ENCODE measurements at regions not wholly inside any gene's neighbourhood (a gene's known extent, or its start where the extent isn't known, plus 50 kb on each side); places are given as distances from the start of the nearest gene placed in this dataset.

GRCh38 chr6:47360388-47360787, 50.7 kb upstream of the TNFRSF21 start:
- Mint-ChIP-seq H3K36me3 (ENCODE audit: low read depth) (no peaks in the 10 kb centered on the region), H3K27me3 (ENCODE audit: low read depth) (peaks cover 13% of the 10 kb centered on the region), H3K9me3 (no peaks in the 10 kb centered on the region), H3K4me3 (no peak overlapping the region), H3K4me1 (ENCODE audit: low read depth) (no peaks in the 10 kb centered on the region), H3K27ac (no peak overlapping the region)
- intact Hi-C loops (cut with micrococcal nuclease) = no loop called here
- CTCF ChIA-PET = no interaction called here
- DNase-seq = no peak

DNA sequence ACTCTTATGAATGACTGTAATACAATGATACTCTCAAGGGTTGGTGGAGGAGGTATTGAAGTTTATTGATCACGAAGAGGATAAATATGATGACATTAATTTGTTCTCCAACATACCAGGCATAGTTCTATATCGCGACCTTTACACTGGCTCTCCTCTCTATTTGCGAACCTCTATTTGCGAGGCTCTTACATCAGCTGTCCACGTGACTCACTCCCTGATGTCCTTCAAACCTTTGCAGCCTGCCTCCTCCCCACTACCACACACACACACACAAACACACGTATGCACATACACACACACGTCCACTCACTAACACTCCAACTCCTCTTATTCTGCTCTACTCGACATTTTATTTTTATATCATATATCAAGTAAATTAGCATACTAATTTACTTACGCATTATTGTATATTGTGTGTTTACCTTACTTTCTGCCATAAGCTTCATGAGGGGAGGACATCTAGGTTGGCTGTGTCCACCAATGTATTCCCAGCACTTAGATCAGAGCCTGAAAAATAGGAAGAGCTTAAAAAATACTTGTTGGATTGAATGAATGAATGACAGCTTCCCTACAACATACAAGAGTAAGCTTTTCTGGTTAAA, 53.3 kb upstream of the TNFRSF21 start:
- H3K36me3 Mint-ChIP-seq (ENCODE audit: low read depth) = no peaks in the 10 kb centered on the region
- intact Hi-C loops (cut with micrococcal nuclease) = no loop called here
- no peak overlapping the region for H3K27ac Mint-ChIP-seq
- no peaks in the 10 kb centered on the region for H3K4me1 Mint-ChIP-seq (ENCODE audit: low read depth)
- no peaks in the 10 kb centered on the region for H3K9me3 Mint-ChIP-seq
- CTCF ChIA-PET = no interaction called here
- H3K27me3 Mint-ChIP-seq (ENCODE audit: low read depth) = peaks cover 7% of the 10 kb centered on the region
- no peak overlapping the region for H3K4me3 Mint-ChIP-seq
- no peak for DNase-seq

GRCh38 chr6:47363736-47364135, 54.0 kb upstream of the TNFRSF21 start:
- CTCF ChIA-PET = no interaction called here
- H3K4me1 Mint-ChIP-seq (ENCODE audit: low read depth) = no peaks in the 10 kb centered on the region
- H3K9me3 Mint-ChIP-seq = no peaks in the 10 kb centered on the region
- H3K36me3 Mint-ChIP-seq (ENCODE audit: low read depth) = no peaks in the 10 kb centered on the region
- intact Hi-C loops (cut with micrococcal nuclease) = no loop called here
- peaks cover 7% of the 10 kb centered on the region for H3K27me3 Mint-ChIP-seq (ENCODE audit: low read depth)
- no peak overlapping the region for H3K4me3 Mint-ChIP-seq
- H3K27ac Mint-ChIP-seq = no peak overlapping the region
- DNase-seq = no peak

DNA sequence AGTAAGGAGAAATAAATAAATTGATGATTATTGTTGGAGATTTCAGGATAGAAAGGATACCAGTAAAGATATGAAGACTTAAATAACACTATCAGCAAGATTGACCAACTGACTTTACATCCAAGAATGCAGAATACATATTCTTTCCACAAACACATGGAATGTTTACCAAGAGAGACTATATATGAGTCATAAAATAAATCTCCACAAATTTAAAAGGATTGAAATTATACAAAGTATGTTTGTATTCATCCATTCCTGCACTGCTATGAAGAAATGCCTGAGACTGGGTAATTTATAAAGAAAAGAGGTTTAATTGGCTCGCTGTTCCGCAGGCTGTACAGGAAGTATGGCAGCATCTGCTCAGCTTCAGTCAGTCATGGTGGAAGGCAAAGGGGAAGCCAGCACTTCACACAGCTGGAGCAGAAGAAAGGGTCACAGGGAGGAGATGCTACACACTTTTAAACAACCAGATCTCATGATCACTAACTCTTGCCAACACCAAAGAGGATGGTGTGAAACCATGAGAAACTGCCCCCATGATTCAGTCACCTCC, 56.7 kb upstream of the TNFRSF21 start:
- CTCF ChIA-PET = no interaction called here
- DNase-seq = no peak
- Mint-ChIP-seq H3K36me3 (ENCODE audit: low read depth) (no peaks in the 10 kb centered on the region), H3K4me3 (no peak overlapping the region), H3K27me3 (ENCODE audit: low read depth) (peaks cover 2% of the 10 kb centered on the region), H3K9me3 (no peaks in the 10 kb centered on the region), H3K4me1 (ENCODE audit: low read depth) (no peaks in the 10 kb centered on the region), H3K27ac (no peak overlapping the region)
- intact Hi-C loops (cut with micrococcal nuclease) = no loop called here

- H3K36me3 Mint-ChIP-seq (ENCODE audit: low read depth) = no peaks in the 10 kb centered on the region
- intact Hi-C loops (cut with micrococcal nuclease) = no loop called here
- DNase-seq = no peak
- no peak overlapping the region for H3K27ac Mint-ChIP-seq
- no peaks in the 10 kb centered on the region for H3K27me3 Mint-ChIP-seq (ENCODE audit: low read depth)
- H3K4me1 Mint-ChIP-seq (ENCODE audit: low read depth) = no peaks in the 10 kb centered on the region
- CTCF ChIA-PET = no interaction called here
- no peaks in the 10 kb centered on the region for H3K9me3 Mint-ChIP-seq
- no peak overlapping the region for H3K4me3 Mint-ChIP-seq
These were observed 61.6 kb upstream of the TNFRSF21 start for GRCh38 chr6:47371139-47371869.

DNA sequence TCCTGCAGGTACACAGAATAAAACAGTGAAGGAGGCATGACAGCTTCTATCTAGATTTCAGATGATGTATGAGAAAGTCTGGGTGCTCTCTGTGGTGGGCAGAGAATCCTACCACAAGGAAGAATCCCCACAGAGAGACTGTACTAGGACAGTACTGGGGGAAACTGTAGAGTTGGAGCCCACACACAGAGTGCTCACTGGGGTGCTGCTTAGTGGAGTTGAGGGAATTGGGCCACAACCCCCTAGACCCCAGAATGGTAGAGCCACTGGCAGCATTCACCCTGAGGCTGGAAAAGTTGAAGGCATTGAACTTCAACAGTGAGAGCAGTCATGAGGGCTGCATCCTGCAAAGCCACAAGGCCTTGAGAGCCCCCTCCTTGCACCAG, 62.2 kb upstream of the TNFRSF21 start:
- H3K4me3 Mint-ChIP-seq = no peak overlapping the region
- H3K4me1 Mint-ChIP-seq (ENCODE audit: low read depth) = peaks cover 3% of the 10 kb centered on the region
- H3K36me3 Mint-ChIP-seq (ENCODE audit: low read depth) = no peaks in the 10 kb centered on the region
- CTCF ChIA-PET = no interaction called here
- DNase-seq = no peak
- no peak overlapping the region for H3K27ac Mint-ChIP-seq
- intact Hi-C loops (cut with micrococcal nuclease) = no loop called here
- H3K27me3 Mint-ChIP-seq (ENCODE audit: low read depth) = peaks cover 2% of the 10 kb centered on the region
- H3K9me3 Mint-ChIP-seq = no peaks in the 10 kb centered on the region

GRCh38 chr6:47372318-47372717, 62.6 kb upstream of the TNFRSF21 start:
- H3K9me3 Mint-ChIP-seq = no peaks in the 10 kb centered on the region
- H3K27me3 Mint-ChIP-seq (ENCODE audit: low read depth) = peaks cover 3% of the 10 kb centered on the region
- intact Hi-C loops (cut with micrococcal nuclease) = no loop called here
- no peak overlapping the region for H3K27ac Mint-ChIP-seq
- H3K4me3 Mint-ChIP-seq = no peak overlapping the region
- H3K4me1 Mint-ChIP-seq (ENCODE audit: low read depth) = peaks cover 3% of the 10 kb centered on the region
- CTCF ChIA-PET = no interaction called here
- no peaks in the 10 kb centered on the region for H3K36me3 Mint-ChIP-seq (ENCODE audit: low read depth)
- no peak for DNase-seq

- no peaks in the 10 kb centered on the region for H3K36me3 Mint-ChIP-seq (ENCODE audit: low read depth)
- no peak overlapping the region for H3K27ac Mint-ChIP-seq
- intact Hi-C loops (cut with micrococcal nuclease) = no loop called here
- H3K4me3 Mint-ChIP-seq = no peak overlapping the region
- CTCF ChIA-PET = interaction anchor here (1.3 kb wide), 1 partner anchor 15 kb away, joined by 3 read pairs; no protein-coding TSS in a partner anchor
- peaks cover 3% of the 10 kb centered on the region for H3K27me3 Mint-ChIP-seq (ENCODE audit: low read depth)
- H3K4me1 Mint-ChIP-seq (ENCODE audit: low read depth) = peaks cover 3% of the 10 kb centered on the region
- H3K9me3 Mint-ChIP-seq = no peaks in the 10 kb centered on the region
- no peak for DNase-seq
These were observed 65.7 kb upstream of the TNFRSF21 start for GRCh38 chr6:47375426-47375825.

- H3K9me3 Mint-ChIP-seq = no peaks in the 10 kb centered on the region
- intact Hi-C loops (cut with micrococcal nuclease) = no loop called here
- peaks cover 3% of the 10 kb centered on the region for H3K4me1 Mint-ChIP-seq (ENCODE audit: low read depth)
- CTCF ChIA-PET = interaction anchor here (1.3 kb wide), 1 partner anchor 13 kb away, joined by 3 read pairs; no protein-coding TSS in a partner anchor
- no peak overlapping the region for H3K27ac Mint-ChIP-seq
- H3K4me3 Mint-ChIP-seq = no peak overlapping the region
- peaks cover 3% of the 10 kb centered on the region for H3K27me3 Mint-ChIP-seq (ENCODE audit: low read depth)
- DNase-seq = no peak
- no peaks in the 10 kb centered on the region for H3K36me3 Mint-ChIP-seq (ENCODE audit: low read depth)
These were observed 67.2 kb upstream of the TNFRSF21 start for GRCh38 chr6:47376930-47377329.

DNA sequence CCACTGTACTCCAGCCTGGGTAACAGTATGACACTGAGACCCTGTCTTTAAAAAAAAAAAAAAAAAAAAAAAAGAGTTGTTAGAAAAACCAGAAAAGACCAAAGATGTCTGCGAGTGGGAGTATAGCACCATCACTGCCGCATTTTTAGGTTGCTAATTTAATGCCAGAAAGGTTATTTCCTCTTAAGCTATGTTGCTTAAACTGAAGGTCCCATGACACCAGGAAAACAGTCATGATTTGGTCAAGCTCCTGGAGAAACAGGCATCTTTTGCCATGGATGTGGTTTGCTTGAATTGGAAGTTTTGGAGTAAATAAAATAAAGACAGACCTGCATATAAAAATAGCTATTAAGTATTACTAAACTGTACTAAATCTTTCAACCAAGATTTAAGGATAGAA, 68.3 kb upstream of the TNFRSF21 start:
- intact Hi-C loops (cut with micrococcal nuclease) = no loop called here
- Mint-ChIP-seq H3K36me3 (ENCODE audit: low read depth) (no peaks in the 10 kb centered on the region), H3K9me3 (no peaks in the 10 kb centered on the region), H3K27me3 (ENCODE audit: low read depth) (peaks cover 3% of the 10 kb centered on the region), H3K27ac (no peak overlapping the region), H3K4me1 (ENCODE audit: low read depth) (peaks cover 3% of the 10 kb centered on the region), H3K4me3 (no peak overlapping the region)
- no peak for DNase-seq
- CTCF ChIA-PET = no interaction called here

- Mint-ChIP-seq H3K36me3 (ENCODE audit: low read depth) (no peaks in the 10 kb centered on the region), H3K27me3 (ENCODE audit: low read depth) (peaks cover 3% of the 10 kb centered on the region), H3K9me3 (no peaks in the 10 kb centered on the region), H3K4me1 (ENCODE audit: low read depth) (peaks cover 3% of the 10 kb centered on the region), H3K27ac (no peak overlapping the region), H3K4me3 (no peak overlapping the region)
- CTCF ChIA-PET = no interaction called here
- intact Hi-C loops (cut with micrococcal nuclease) = no loop called here
- no peak for DNase-seq
These were observed 69.6 kb upstream of the TNFRSF21 start for GRCh38 chr6:47379328-47379727.

- H3K27me3 Mint-ChIP-seq (ENCODE audit: low read depth) = peaks cover 5% of the 10 kb centered on the region
- no peak overlapping the region for H3K4me3 Mint-ChIP-seq
- H3K9me3 Mint-ChIP-seq = no peaks in the 10 kb centered on the region
- intact Hi-C loops (cut with micrococcal nuclease) = no loop called here
- no peak overlapping the region for H3K27ac Mint-ChIP-seq
- peaks cover 3% of the 10 kb centered on the region for H3K4me1 Mint-ChIP-seq (ENCODE audit: low read depth)
- DNase-seq = no peak
- CTCF ChIA-PET = no interaction called here
- no peaks in the 10 kb centered on the region for H3K36me3 Mint-ChIP-seq (ENCODE audit: low read depth)
These were observed 70.5 kb upstream of the TNFRSF21 start for GRCh38 chr6:47380251-47380650.

DNA sequence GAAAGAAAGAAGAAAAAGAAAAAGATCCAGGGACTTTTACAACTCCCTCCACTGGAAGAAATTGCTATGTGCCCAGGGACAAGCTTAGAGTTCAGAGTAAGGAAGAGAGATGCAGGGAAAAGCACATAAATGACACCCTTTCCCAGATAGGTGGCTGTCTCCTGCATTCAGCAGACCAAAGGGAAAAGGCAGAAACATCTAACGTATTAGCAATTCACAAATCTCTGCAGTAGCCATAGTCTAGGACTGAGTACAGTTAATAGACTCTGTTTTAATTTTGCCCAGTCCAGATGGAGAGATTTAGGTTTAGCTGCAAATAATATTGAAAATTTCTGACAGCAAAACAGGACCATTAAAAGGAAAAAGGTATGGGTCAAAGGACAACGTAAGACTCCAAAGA, 71.3 kb upstream of the TNFRSF21 start:
- H3K27ac Mint-ChIP-seq = no peak overlapping the region
- peaks cover 3% of the 10 kb centered on the region for H3K4me1 Mint-ChIP-seq (ENCODE audit: low read depth)
- no peaks in the 10 kb centered on the region for H3K36me3 Mint-ChIP-seq (ENCODE audit: low read depth)
- DNase-seq = no peak
- intact Hi-C loops (cut with micrococcal nuclease) = no loop called here
- CTCF ChIA-PET = no interaction called here
- H3K27me3 Mint-ChIP-seq (ENCODE audit: low read depth) = peaks cover 5% of the 10 kb centered on the region
- H3K9me3 Mint-ChIP-seq = no peaks in the 10 kb centered on the region
- H3K4me3 Mint-ChIP-seq = no peak overlapping the region
